HPDE6-E6E7 (cell line): ENCODE measurements at regions not wholly inside any gene's neighbourhood (a gene's known extent, or its start where the extent isn't known, plus 50 kb on each side); places are given as distances from the start of the nearest gene placed in this dataset.

Source experiments
- DNase-seq: peaks from one replicate; pipeline ENCODE4 v3.0.0; 2011; ENCODE audit warnings: missing footprints; ENCODE audit errors: extremely low spot score

DNA sequence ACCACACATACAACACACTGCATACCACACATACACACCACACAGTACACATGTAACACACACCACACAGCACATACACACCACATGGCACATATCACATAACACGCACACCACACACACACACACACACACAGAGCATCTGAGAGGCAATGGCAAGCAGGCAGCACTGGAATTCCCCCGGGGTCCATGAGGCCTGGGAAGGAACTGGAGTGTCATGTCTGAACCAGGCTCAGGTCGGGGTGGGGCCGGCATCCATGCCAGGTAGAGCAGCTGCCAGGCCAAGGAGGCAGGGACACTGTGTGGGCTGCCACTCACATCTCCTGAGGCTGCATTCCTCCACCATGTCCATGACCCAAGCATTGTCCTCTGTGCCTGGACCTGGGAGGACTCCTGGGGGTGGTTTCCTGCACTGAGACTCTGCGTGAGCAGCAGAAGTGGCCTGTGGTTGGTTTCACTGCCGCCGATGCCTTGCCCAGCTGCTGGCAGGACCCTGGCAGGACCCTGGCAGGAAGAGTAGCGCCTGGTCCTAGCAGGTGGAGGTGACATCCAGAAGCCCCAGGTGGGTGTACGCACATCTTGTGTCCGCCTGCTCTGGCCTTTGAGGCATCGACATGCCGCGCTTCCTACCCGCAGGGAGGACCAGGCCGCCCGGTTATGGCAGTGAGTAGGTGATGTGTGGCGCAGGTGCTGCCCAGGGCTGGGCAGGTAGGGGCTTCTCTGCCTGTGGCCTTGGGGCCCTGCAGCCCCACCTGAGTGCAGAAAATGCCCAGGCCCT is 1280.4 kb downstream of the TBC1D22A start:
- no peak for DNase-seq

DNA sequence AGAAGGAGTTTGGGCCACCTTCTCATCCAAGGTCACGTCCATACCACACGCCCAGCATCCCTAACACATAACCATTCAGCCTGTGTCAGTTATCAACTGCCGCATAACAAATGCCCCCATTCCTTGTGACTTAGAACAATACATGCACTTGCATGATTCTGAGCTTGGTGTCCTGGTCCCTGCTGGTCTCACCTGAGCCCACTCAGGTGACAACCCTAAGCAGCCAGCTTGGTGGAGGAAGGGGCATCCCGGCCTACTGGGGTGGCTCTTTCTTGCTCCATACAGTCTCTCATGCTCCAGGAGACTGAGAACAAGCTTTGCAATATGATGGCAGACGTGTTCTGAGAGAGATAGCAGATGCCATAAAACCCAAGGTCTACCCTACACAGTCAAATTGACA is 1276.9 kb downstream of the TBC1D22A start:
- DNase-seq = no peak

- no peak for DNase-seq
Observed at GRCh38 chr22:48037618-48038017, 1275.2 kb downstream of the TBC1D22A start.

GRCh38 chr22:48035897-48036296 is 1273.4 kb downstream of the TBC1D22A start:
- DNase-seq = no peak

- no peak for DNase-seq
Observed at GRCh38 chr22:48031589-48031988, 1269.1 kb downstream of the TBC1D22A start.

GRCh38 chr22:48025096-48025495 is 1262.6 kb downstream of the TBC1D22A start:
- no peak for DNase-seq

GRCh38 chr22:48021991-48022401 is 1259.5 kb downstream of the TBC1D22A start:
- DNase-seq = no peak

- no peak for DNase-seq
Observed at GRCh38 chr22:48018346-48018745, 1255.9 kb downstream of the TBC1D22A start.

DNA sequence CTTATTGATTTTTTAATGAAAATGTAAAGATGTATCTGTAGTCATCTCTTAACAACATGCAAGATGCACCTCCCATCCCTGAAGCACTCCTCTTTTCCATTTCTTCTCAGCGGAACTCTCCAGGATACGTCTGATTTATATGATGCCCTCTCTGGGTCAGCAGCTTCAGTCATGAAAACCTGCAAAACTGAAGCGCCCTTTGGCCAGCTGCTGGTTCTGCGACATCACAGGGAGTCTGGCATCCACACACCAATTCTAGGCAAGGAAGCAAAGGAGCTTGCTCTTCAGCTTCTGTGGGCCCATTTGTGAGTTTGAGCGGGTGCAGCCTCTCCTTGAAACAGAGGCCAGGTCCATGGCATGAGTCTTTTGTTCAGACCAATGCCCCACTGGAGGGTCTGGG is 1253.3 kb downstream of the TBC1D22A start:
- no peak for DNase-seq

- no peak for DNase-seq
Observed at GRCh38 chr22:48004936-48005335, 1242.5 kb downstream of the TBC1D22A start.

GRCh38 chr22:48004038-48004437 is 1241.6 kb downstream of the TBC1D22A start:
- DNase-seq = no peak

DNA sequence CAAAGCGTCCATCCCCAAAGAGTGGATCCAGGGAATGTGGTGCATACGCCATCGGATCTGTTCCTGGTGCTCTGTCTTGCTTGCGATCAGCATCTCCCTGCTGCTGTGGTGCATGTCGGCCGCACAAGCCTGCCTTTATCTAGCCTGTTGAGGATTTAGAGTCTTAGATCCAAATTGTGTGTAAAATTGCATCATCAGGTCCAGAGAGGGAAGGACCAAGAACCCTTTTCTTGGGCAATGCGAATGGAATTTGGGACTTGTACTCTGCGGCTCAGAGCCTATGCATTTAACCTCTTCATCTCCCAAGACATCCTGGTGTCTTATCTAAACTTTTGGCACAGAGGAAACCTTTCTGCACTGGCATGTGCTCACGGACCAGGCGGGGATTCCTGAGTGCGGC is 1238.7 kb downstream of the TBC1D22A start:
- DNase-seq = no peak

GRCh38 chr22:47997612-47998011 is 1235.2 kb downstream of the TBC1D22A start:
- DNase-seq = no peak

DNA sequence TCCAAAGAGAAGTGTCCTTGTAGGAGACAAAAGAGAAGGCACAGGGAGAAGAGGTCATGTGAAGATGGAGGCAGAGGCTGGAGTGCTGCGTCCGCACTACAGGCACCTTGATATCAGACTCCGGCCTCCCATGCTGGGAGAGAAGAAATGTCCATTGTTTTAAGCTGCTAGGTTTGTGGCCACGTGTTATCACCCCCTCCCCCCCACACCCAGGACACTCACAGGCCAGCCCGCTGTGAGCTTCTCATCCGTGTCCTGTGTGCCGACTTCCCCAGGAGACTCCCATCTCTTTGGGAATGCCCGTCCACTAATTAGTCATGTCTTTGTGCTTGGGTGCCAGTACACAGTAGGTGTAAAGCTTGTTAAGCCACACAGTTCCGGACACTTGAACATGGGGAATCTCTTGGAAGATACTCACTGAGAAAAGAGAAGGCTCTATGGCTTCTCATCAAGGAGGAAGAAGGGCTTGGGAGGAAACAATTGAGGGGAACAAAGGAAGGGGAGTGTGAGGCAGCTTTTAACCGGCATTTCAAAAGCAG is 1234.7 kb downstream of the TBC1D22A start:
- DNase-seq = no peak

DNA sequence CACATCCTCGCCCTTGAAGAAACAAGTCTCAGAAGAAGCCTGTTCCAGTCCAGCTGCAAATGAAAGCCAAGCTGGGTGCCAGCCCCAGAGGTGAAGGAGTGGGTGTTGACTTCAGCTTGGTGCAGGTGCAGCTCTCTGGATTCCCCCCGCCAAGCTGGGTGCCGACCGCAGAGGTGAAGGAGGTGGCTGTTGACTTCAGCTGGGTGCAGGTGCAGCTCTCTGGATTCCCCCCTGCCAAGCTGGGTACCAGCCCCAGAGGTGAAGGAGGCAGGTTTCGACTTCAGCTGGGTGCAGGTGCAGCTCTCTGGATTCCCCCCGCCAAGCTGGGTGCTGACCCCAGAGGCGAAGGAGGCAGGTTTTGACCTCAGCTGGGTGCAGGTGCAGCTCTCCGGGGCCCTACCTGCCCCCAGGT is 1234.0 kb downstream of the TBC1D22A start:
- no peak for DNase-seq

- no peak for DNase-seq
Observed at GRCh38 chr22:47995718-47996117, 1233.3 kb downstream of the TBC1D22A start.

DNA sequence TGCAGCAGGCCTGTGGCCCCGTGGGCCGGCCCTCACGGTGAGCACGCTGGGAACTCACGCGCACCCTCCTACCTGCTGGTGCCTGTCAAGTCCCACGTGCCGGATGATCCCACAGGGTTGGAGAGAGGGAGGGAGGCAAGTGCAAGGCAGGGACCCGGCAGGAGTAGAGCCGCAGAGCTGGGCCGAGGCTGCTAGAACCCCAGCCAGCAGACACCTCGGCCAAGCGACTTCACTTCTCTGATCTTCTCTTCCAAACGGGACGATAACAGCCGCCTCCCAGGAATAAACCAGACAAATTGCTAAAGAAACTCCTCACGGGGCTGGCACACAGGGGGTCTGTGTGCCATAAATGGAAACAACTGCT is 1232.8 kb downstream of the TBC1D22A start:
- DNase-seq = no peak

GRCh38 chr22:47994601-47995263 is 1232.3 kb downstream of the TBC1D22A start:
- DNase-seq = no peak

GRCh38 chr22:47994045-47994444 is 1231.6 kb downstream of the TBC1D22A start:
- DNase-seq = no peak

- no peak for DNase-seq
Observed at GRCh38 chr22:47990481-47990880, 1228.0 kb downstream of the TBC1D22A start.

DNA sequence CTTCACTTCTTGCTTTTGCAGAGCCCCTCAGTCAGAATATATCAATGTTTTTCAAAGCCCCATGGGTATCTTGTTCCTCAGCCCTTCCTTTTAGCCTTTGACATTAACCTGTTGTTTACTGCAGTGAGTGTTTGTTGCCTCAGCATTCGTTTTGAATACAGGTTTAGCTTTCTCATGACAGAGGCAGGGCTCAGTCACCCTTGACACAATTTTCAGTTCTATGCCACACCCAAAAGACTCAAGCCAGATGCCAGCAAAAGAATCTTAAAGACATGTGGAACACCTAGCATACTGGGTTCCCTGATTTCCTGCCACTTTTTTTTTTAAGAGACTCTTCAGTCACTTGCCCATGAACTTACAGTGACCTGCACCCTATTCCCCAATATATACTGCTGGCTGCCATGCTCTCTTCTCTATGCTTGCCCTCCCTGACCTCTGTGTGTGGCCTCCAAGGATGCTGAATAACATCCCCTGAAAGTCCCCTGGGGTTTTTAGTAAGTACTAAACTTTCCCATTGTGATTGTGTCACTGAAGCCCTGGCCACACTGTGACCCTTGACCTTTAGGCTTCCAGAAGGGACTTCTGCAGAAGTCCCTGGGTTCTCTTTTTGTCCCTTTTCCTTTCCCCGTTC is 1225.5 kb downstream of the TBC1D22A start:
- no peak for DNase-seq

- no peak for DNase-seq
Observed at GRCh38 chr22:47976219-47976618, 1213.8 kb downstream of the TBC1D22A start.

DNA sequence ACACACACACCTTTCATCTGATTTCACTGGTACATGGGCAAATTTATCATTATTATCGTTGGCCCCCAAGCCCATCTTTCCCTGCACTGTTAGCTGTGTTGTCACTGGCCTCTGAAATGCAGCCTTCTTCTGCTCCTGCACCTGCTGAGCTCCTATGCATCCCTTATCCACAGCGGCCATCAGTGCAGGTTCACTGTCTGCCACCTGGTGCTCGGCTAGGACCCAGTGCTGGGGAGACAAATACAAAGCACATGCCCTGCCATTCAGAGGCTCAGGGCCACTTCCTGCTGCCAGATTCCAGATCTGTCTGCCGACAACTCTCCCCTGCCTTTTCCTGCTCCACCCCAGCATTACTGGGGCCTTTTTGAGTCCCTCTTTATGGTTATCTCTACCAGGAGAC is 1205.4 kb downstream of the TBC1D22A start:
- no peak for DNase-seq
